Prostate gland (tissue), 2 donors: ENCODE measurements at regions not wholly inside any gene's neighbourhood (a gene's known extent, or its start where the extent isn't known, plus 50 kb on each side); places are given as distances from the start of the nearest gene placed in this dataset.

ENCODE experiments used
- DNase-seq: peaks from one replicate; pipeline ENCODE4 v3.0.0-alpha.2; 2019; ENCODE audit warnings: low spot score
- H3K27ac ChIP-seq, 2 donors: fragments of 200-600 bp; sonication (generic); 2 replicates each; pipeline ENCODE4 v1.5.1; 2017 to 2019
- H3K27me3 ChIP-seq: fragments of 200-600 bp; sonication (generic); replicated peaks from 2 replicates; pipeline ENCODE4 v1.5.1; 2019; ENCODE audit not compliant: insufficient read depth
- H3K36me3 ChIP-seq, 2 donors: fragments of 200-600 bp; sonication (generic); 1 replicate in 1 of 2; 2 replicates in 1 of 2; pipeline versions ENCODE4 v1.5.1 to v1.8.1; 2017 to 2019
- H3K4me1 ChIP-seq: fragments of 200-600 bp; sonication (generic); replicated peaks from 2 replicates; pipeline ENCODE4 v1.5.1; 2019
- H3K4me3 ChIP-seq, 2 donors: fragments of 200-600 bp; sonication (generic); 2 replicates each; pipeline ENCODE4 v1.5.1; 2017 to 2019
- H3K9me3 ChIP-seq: fragments of 200-600 bp; sonication (generic); 2 replicates; pipeline ENCODE4 v1.5.1; 2017
- POLR2A ChIP-seq: fragments of 450-650 bp; IDR thresholded peaks from one replicate; pipeline ENCODE4 v1.6.1; 2016; ENCODE audit warnings: antibody characterized with exemption, mild to moderate bottlenecking
- POLR2AphosphoS5 ChIP-seq: sonication (generic); formaldehyde crosslinking; IDR thresholded peaks from one replicate; pipeline ENCODE4 v1.6.1; 2017; ENCODE audit warnings: antibody characterized with exemption
- WGBS: methylation state at CpG from one replicate; pipeline ENCODE4 v1.1.5; 2018; 5-methylcytosine and 5-hydroxymethylcytosine counted together
- intact Hi-C: fragments of 100-400 bp; cut with DNase I; formaldehyde crosslinking; loops from one replicate; pipeline ENCODE4 v1.14.2; 2022
- TF ChIP-seq, protein P1 (sequence below), 4 experiments: fragments of 200-600 bp in 2 of 4; fragments of 450-650 bp in 2 of 4; sonication (generic) in 2 of 4; IDR thresholded peaks; 1 replicate in 3 of 4; 2 replicates in 1 of 4; pipeline ENCODE4 v1.5.1; 2016 to 2019; ENCODE audit warnings: antibody characterized with exemption in 4 of 4, mild to moderate bottlenecking in 2 of 4, moderate library complexity in 2 of 4

- intact Hi-C loops: no loop called here
- H3K36me3 ChIP-seq: no peaks in the 10 kb centered on the region
- no peak overlapping the region for H3K27ac ChIP-seq
- WGBS: 61% methylated on average over 5 of the region's 5 CpGs
- H3K4me1 ChIP-seq: no peaks in the 10 kb centered on the region
- H3K27me3 ChIP-seq: no peaks in the 10 kb centered on the region
- no peaks in the 10 kb centered on the region for H3K9me3 ChIP-seq
- no peak overlapping the region for H3K4me3 ChIP-seq
- no peak for DNase-seq
- TF ChIP-seq POLR2A (no peak), POLR2AphosphoS5 (no peak)
- TF ChIP-seq, protein P1, sequence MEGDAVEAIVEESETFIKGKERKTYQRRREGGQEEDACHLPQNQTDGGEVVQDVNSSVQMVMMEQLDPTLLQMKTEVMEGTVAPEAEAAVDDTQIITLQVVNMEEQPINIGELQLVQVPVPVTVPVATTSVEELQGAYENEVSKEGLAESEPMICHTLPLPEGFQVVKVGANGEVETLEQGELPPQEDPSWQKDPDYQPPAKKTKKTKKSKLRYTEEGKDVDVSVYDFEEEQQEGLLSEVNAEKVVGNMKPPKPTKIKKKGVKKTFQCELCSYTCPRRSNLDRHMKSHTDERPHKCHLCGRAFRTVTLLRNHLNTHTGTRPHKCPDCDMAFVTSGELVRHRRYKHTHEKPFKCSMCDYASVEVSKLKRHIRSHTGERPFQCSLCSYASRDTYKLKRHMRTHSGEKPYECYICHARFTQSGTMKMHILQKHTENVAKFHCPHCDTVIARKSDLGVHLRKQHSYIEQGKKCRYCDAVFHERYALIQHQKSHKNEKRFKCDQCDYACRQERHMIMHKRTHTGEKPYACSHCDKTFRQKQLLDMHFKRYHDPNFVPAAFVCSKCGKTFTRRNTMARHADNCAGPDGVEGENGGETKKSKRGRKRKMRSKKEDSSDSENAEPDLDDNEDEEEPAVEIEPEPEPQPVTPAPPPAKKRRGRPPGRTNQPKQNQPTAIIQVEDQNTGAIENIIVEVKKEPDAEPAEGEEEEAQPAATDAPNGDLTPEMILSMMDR (IDR thresholded peaks at IDR 0.05): no peak
Measured at GRCh38 chr14:49218436-49219092, 367.6 kb downstream of the RPS29 start.

GRCh38 chr14:49212721-49213120, 373.5 kb downstream of the RPS29 start:
- intact Hi-C loops: no loop called here

GRCh38 chr14:49209416-49209815, 376.8 kb downstream of the RPS29 start:
- TF ChIP-seq, protein P1 (IDR thresholded peaks at IDR 0.05): no peak
- TF ChIP-seq POLR2A (no peak), POLR2AphosphoS5 (no peak)
- no peaks in the 10 kb centered on the region for H3K36me3 ChIP-seq
- no peaks in the 10 kb centered on the region for H3K27me3 ChIP-seq
- no peak overlapping the region for H3K4me3 ChIP-seq
- no peaks in the 10 kb centered on the region for H3K9me3 ChIP-seq
- H3K4me1 ChIP-seq: no peaks in the 10 kb centered on the region
- intact Hi-C loops: no loop called here
- no peak overlapping the region for H3K27ac ChIP-seq
- WGBS: 83% methylated on average over 1 of the region's 1 CpG
- no peak for DNase-seq

More at GRCh38 chr14:49212721-49213120, 373.5 kb downstream of the RPS29 start:
- Histone ChIP-seq H3K27ac (no peak overlapping the region), H3K4me1 (no peaks in the 10 kb centered on the region), H3K36me3 (no peaks in the 10 kb centered on the region), H3K27me3 (no peaks in the 10 kb centered on the region), H3K4me3 (no peak overlapping the region), H3K9me3 (no peaks in the 10 kb centered on the region)
- TF ChIP-seq POLR2AphosphoS5 (no peak), POLR2A (no peak)
- TF ChIP-seq, protein P1 (IDR thresholded peaks at IDR 0.05): no peak
- DNase-seq: no peak
- 86% methylated on average over 4 of the region's 4 CpGs for WGBS

GRCh38 chr14:49206828-49207227, 379.4 kb downstream of the RPS29 start:
- no peak overlapping the region for H3K27ac ChIP-seq
- H3K4me1 ChIP-seq: no peaks in the 10 kb centered on the region
- DNase-seq: no peak
- WGBS: 66% methylated on average over 9 of the region's 9 CpGs
- no peak overlapping the region for H3K4me3 ChIP-seq
- TF ChIP-seq POLR2A (no peak), POLR2AphosphoS5 (no peak)
- TF ChIP-seq, protein P1 (IDR thresholded peaks at IDR 0.05): no peak
- H3K27me3 ChIP-seq: no peaks in the 10 kb centered on the region
- no peaks in the 10 kb centered on the region for H3K9me3 ChIP-seq
- H3K36me3 ChIP-seq: no peaks in the 10 kb centered on the region
- intact Hi-C loops: no loop called here

- Histone ChIP-seq H3K4me3 (no peak overlapping the region), H3K27me3 (no peaks in the 10 kb centered on the region), H3K9me3 (no peaks in the 10 kb centered on the region), H3K4me1 (no peaks in the 10 kb centered on the region), H3K27ac (no peak overlapping the region), H3K36me3 (no peaks in the 10 kb centered on the region)
- intact Hi-C loops: no loop called here
- WGBS: 62% methylated on average over 2 of the region's 2 CpGs
- DNase-seq: no peak
- TF ChIP-seq POLR2A (no peak), POLR2AphosphoS5 (no peak)
- TF ChIP-seq, protein P1 (IDR thresholded peaks at IDR 0.05): no peak
Measured at GRCh38 chr14:49203676-49204075, 382.5 kb downstream of the RPS29 start.
